Vagina (tissue), 2 donors: ENCODE measurements at regions not wholly inside any gene's neighbourhood (a gene's known extent, or its start where the extent isn't known, plus 50 kb on each side); places are given as distances from the start of the nearest gene placed in this dataset.

Experiments used
- CTCF ChIP-seq, 3 experiments: fragments of 450-650 bp in 2 of 3; fragments of 200-600 bp in 1 of 3; sonication (generic) in 1 of 3; IDR thresholded peaks; one replicate each; pipeline ENCODE4 v1.5.1; 2017 to 2019; ENCODE audit warnings: antibody characterized with exemption in 3 of 3, mild to moderate bottlenecking in 2 of 3, moderate library complexity in 2 of 3
- POLR2A ChIP-seq, 2 donors: fragments of 450-650 bp; IDR thresholded peaks; one replicate each; pipeline ENCODE4 v1.6.1; 2017; ENCODE audit warnings: antibody characterized with exemption in 2 of 2, mild to moderate bottlenecking in 2 of 2, moderate library complexity in 2 of 2

GRCh38 chr5:71894091-71894490 lies 175.0 kb downstream of the CARTPT start:
- TF ChIP-seq CTCF (IDR thresholded peaks at IDR 0.05), result no peak
- no peak for TF ChIP-seq POLR2A (IDR thresholded peaks at IDR 0.05)
